ENCODE measurements at regions not wholly inside any gene's neighbourhood (a gene's known extent, or its start where the extent isn't known, plus 50 kb on each side); places are given as distances from the start of the nearest gene placed in this dataset.

DNA sequence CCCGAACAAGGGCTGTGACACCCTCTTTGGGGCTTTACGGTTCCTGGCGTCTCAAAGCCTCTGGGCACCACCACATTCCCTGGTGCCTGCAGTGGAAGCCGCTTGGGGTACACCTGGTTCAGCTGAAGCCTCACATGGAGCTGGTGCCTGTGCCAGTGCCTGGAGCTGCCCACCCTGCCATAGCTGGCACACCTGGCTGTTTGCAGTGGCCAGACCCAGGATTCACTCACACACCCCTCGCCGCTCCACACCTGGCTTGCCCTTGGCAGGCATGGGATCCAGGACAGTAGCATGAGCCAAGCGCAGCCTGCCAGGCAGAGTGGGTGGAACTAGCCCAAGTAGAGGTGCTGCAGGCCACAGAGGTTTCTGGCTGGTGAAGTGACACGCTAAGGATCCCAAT, 641.8 kb downstream of the TLE4 start:
- Histone ChIP-seq H3K18ac (ENCODE audit: insufficient read length, low read depth, low read length) (no peak overlapping the region), H2BK5ac (ENCODE audit: insufficient read length, low read length) (no peak overlapping the region), H3K9ac (ENCODE audit: extremely low read depth, insufficient read length, low read length) (no peak overlapping the region), H3K27ac (ENCODE audit: insufficient read length, low read depth, low read length) (no peak overlapping the region), H2BK12ac (ENCODE audit: insufficient read length, low read depth, low read length) (no peak overlapping the region), H4K91ac (ENCODE audit: insufficient read length, low read depth, low read length) (no peak overlapping the region), H2BK120ac (ENCODE audit: low read depth, low read length, poor library complexity, severe bottlenecking) (no peak overlapping the region), H3K4me1 (ENCODE audit: insufficient read depth, low read length) (no peaks in the 10 kb centered on the region), H3K79me1 (ENCODE audit: insufficient read depth, low read depth, low read length, poor library complexity, severe bottlenecking) (no peaks in the 10 kb centered on the region), H3K23me2 (ENCODE audit: insufficient read length, low read depth, low read length, poor library complexity, severe bottlenecking) (no peaks in the 10 kb centered on the region), H3K79me2 (ENCODE audit: insufficient read depth, low read length) (no peaks in the 10 kb centered on the region), H4K8ac (replicated peaks; ENCODE audit: insufficient read length, low read depth, low read length) (no peak overlapping the region), H4K20me1 (ENCODE audit: control insufficient read depth, insufficient read depth, insufficient read length) (no peaks in the 10 kb centered on the region), H2AFZ (ENCODE audit: low read length) (no peak overlapping the region), H3K23ac (ENCODE audit: insufficient read length, low read depth, low read length) (no peak overlapping the region), H2BK15ac (ENCODE audit: low read depth, low read length) (no peak overlapping the region), H3K9me3 (ENCODE audit: control insufficient read depth, low read depth, low read length) (no peaks in the 10 kb centered on the region), H3T11ph (ENCODE audit: low read length) (no peak overlapping the region), H2AK5ac (ENCODE audit: insufficient read length, low read length) (no peak overlapping the region), H2BK20ac (ENCODE audit: low read depth, low read length, poor library complexity, severe bottlenecking) (no peak overlapping the region), H3K4me2 (ENCODE audit: insufficient read depth, insufficient read length, low read length) (no peak overlapping the region), H4K5ac (ENCODE audit: insufficient read length, low read depth, low read length) (no peak overlapping the region), H3K4ac (ENCODE audit: low read depth, low read length) (no peak overlapping the region), H3K27me3 (ENCODE audit: insufficient read depth, low read length) (no peaks in the 10 kb centered on the region; the same call in 1 of the 2 replicates), H3K56ac (ENCODE audit: insufficient read length, low read depth, low read length) (no peak overlapping the region), H3K14ac (ENCODE audit: insufficient read depth, low read length) (no peak overlapping the region; the same call in 1 of the 2 replicates)
- no CpG with 5 or more reads among the region's 8 CpGs for WGBS (ENCODE audit: extremely low coverage, insufficient read length, low lambda C conversion rate)
- Mint-ChIP-seq H3K9me3 (peaks cover 0 to 4% of the 10 kb centered on the region in 2 experiments; a peak in 2 of 5 replicates), H3K4me1 (peaks cover 0 to 6% of the 10 kb centered on the region in 2 experiments; a peak in 1 of 4 replicates), H3K4me3 (no peak overlapping the region), H3K36me3 (ENCODE audit: insufficient read depth in 1 of 3, low read depth in 3 of 3) (peaks cover 0 to 1% (median 0%) of the 10 kb centered on the region in 3 experiments; a peak in 1 of 7 replicates), H3K27me3 (ENCODE audit: low read depth) (no peaks in the 10 kb centered on the region), H3K27ac (no peak overlapping the region)
- TF ChIP-seq, protein P1, sequence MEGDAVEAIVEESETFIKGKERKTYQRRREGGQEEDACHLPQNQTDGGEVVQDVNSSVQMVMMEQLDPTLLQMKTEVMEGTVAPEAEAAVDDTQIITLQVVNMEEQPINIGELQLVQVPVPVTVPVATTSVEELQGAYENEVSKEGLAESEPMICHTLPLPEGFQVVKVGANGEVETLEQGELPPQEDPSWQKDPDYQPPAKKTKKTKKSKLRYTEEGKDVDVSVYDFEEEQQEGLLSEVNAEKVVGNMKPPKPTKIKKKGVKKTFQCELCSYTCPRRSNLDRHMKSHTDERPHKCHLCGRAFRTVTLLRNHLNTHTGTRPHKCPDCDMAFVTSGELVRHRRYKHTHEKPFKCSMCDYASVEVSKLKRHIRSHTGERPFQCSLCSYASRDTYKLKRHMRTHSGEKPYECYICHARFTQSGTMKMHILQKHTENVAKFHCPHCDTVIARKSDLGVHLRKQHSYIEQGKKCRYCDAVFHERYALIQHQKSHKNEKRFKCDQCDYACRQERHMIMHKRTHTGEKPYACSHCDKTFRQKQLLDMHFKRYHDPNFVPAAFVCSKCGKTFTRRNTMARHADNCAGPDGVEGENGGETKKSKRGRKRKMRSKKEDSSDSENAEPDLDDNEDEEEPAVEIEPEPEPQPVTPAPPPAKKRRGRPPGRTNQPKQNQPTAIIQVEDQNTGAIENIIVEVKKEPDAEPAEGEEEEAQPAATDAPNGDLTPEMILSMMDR (conservative IDR thresholded peaks at IDR 0.05), result no peak
- no peak for DNase-seq

Measured in H9 (cell line).